Kidney epithelial cell (primary cell): ENCODE measurements at regions not wholly inside any gene's neighbourhood (a gene's known extent, or its start where the extent isn't known, plus 50 kb on each side); places are given as distances from the start of the nearest gene placed in this dataset.
"Not testable (repeated sequence)": the region's sequence is repeated elsewhere in the genome, so short reads cannot be mapped to it uniquely, and the experiment has no call there.

ENCODE experiments used
- DNase-seq: peaks from one replicate; pipeline ENCODE4 v3.0.0-alpha.2; 2010; ENCODE audit warnings: low read depth
- H3K27me3 ChIP-seq: 2 replicates; pipeline ENCODE4 v1.6.0; 2011; ENCODE audit warnings: low read length; ENCODE audit not compliant: control insufficient read depth, insufficient read depth
- H3K36me3 ChIP-seq: 2 replicates; pipeline ENCODE4 v1.5.1; 2011; ENCODE audit warnings: low read length; ENCODE audit not compliant: control insufficient read depth, insufficient read depth
- H3K4me3 ChIP-seq: 2 replicates; pipeline ENCODE4 v1.5.1; 2011; ENCODE audit warnings: low read depth, mild to moderate bottlenecking, control low read depth, low read length
- TF ChIP-seq, protein P1 (sequence below): IDR thresholded peaks from 2 replicates; pipeline ENCODE4 v1.5.1; 2011; ENCODE audit warnings: mild to moderate bottlenecking, moderate library complexity, low read length, control low read depth, inconsistent platforms; ENCODE audit not compliant: insufficient read depth, poor library complexity, severe bottlenecking

DNA sequence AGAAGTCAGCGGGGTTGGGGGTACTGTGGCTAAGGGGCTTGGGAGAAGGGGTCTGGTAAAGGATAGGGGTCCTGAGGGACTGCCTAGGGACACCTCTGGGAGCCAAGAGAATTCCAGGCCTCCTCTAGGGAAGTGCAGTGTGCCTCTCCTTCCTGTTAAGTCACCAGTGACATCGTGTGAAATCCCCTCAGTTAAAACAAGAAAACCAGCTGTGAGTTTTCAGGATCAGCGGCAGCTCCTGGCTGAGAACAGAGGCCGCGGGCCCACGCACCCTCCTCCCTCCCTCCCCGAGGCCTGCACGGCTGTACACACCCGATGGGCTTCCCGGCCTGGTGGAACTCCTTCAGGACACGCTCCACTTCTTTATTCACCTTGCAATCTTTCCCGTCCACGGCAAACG is 5400.0 kb upstream of the TPTE start:
- H3K27me3 ChIP-seq, H3K36me3 ChIP-seq, DNase-seq, H3K4me3 ChIP-seq: not testable (repeated sequence)

DNA sequence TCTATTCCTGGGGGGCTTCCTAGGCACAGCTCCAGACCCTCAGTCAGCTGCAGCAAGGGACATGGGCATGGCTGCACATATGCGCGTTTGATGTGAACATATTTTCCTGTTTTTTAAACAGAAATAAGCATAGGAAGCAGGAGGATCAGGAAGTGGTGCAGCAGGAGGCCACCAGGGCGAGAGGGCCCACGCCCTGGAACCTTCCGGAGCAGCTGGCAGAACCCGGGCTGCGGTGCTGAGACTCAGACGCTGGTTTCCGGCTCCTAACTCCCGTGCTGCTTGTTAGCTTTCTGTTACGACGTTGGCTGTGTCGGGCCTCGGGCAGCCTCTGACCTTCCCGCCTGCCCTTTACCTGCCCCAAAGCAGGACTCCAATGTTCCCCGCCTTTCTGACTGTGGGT is 5399.5 kb upstream of the TPTE start:
- not testable (repeated sequence) for H3K4me3 ChIP-seq

DNA sequence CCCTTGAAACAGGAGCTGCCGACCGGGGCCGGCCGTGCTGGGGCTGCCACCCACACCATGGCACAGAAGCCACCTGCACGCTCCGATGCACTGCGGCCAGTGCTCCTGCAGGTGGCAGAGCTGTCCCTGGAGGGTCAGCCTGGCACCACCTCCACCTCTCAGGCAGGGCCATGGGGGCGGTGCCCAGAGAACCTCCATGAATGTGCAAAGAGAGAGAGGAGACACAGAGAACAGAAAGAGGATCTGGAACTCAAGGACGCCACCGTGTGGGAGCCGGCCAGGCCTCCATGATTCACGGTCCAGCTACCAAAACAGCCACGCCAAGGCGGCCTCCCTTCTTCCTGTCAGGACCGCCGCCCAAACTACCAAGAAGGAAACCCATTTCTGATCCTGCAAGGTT is 5397.7 kb upstream of the TPTE start:
- H3K27me3 ChIP-seq, DNase-seq, H3K36me3 ChIP-seq, H3K4me3 ChIP-seq: not testable (repeated sequence)
- TF ChIP-seq, protein P1, sequence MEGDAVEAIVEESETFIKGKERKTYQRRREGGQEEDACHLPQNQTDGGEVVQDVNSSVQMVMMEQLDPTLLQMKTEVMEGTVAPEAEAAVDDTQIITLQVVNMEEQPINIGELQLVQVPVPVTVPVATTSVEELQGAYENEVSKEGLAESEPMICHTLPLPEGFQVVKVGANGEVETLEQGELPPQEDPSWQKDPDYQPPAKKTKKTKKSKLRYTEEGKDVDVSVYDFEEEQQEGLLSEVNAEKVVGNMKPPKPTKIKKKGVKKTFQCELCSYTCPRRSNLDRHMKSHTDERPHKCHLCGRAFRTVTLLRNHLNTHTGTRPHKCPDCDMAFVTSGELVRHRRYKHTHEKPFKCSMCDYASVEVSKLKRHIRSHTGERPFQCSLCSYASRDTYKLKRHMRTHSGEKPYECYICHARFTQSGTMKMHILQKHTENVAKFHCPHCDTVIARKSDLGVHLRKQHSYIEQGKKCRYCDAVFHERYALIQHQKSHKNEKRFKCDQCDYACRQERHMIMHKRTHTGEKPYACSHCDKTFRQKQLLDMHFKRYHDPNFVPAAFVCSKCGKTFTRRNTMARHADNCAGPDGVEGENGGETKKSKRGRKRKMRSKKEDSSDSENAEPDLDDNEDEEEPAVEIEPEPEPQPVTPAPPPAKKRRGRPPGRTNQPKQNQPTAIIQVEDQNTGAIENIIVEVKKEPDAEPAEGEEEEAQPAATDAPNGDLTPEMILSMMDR, result peak; percentile 30

More for the DNA sequence above, 5399.5 kb upstream of the TPTE start:
- not testable (repeated sequence) for DNase-seq, H3K27me3 ChIP-seq, H3K36me3 ChIP-seq

GRCh38 chr21:5128261-5128660 is 5393.1 kb upstream of the TPTE start:
- peak overlapping the region; percentile 39 for H3K4me3 ChIP-seq
- not testable (repeated sequence) for H3K27me3 ChIP-seq, H3K36me3 ChIP-seq, DNase-seq

GRCh38 chr21:5133824-5134223 is 5387.6 kb upstream of the TPTE start:
- H3K27me3 ChIP-seq, DNase-seq, H3K36me3 ChIP-seq, H3K4me3 ChIP-seq: not testable (repeated sequence)

GRCh38 chr21:5136406-5136805 is 5385.0 kb upstream of the TPTE start:
- H3K36me3 ChIP-seq, H3K4me3 ChIP-seq, DNase-seq, H3K27me3 ChIP-seq: not testable (repeated sequence)

DNA sequence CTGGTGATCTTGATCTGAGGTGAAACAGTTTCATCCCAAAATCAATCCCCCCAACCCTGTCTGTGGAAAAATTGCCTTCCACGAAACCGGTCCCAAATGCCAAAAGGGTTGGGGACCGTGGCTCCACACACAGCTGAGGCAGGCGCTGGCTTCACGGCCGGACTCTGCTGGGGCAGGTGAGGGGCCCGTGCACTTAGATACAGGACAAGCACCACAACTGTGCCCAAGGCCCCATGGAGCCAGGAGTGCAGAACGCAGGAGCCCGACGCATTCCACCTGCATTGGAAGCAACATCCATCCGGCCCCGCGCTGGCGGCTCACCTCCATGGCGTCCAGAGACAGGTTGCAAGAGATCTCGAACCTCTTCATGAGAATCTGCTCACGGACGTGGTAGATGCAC is 5384.4 kb upstream of the TPTE start:
- H3K4me3 ChIP-seq, DNase-seq, H3K27me3 ChIP-seq, H3K36me3 ChIP-seq: not testable (repeated sequence)

DNA sequence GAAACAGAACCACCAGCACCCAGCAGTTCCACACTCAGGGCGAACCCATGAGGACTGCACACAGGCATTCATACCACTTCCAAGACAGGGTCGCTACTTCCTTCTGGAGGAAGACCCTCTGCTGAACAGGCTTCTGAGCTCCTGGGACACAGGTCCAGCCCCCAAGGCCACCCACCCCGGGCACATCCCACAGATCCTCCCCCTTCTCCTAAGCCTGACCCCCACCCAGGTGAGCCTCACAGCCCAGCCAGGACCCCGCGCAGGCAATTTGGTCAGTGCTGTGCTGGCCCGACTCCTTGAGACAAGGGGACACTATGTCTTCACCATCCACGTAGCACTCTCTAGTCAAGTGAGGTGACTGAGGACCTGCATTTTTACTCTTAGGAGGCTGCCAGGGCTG is 5382.7 kb upstream of the TPTE start:
- DNase-seq, H3K27me3 ChIP-seq, H3K4me3 ChIP-seq, H3K36me3 ChIP-seq: not testable (repeated sequence)

GRCh38 chr21:5139528-5139927 is 5381.9 kb upstream of the TPTE start:
- H3K4me3 ChIP-seq, H3K27me3 ChIP-seq, DNase-seq, H3K36me3 ChIP-seq: not testable (repeated sequence)

- H3K36me3 ChIP-seq, H3K4me3 ChIP-seq, DNase-seq, H3K27me3 ChIP-seq: not testable (repeated sequence)
Measured at GRCh38 chr21:5143011-5143410, 5378.4 kb upstream of the TPTE start.

DNA sequence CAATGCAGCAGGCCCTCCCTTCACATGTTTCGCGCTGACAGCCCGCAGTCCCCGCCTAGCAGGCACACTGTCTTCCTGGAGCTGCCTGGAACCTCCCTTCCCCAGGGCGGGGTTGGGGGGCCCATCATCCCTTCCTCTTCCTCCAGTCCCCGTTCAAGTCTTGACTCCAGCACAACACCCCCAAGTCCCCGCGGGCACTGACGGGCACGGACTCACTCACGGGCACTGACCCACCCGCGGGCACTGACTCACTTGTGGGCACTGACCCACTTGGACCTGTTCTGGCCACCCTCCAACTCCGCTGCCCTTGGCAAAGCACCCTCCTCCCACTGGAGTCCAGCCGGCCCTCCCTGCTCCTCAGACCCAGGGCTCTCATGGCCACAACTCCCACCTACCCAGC is 5376.7 kb upstream of the TPTE start:
- DNase-seq, H3K4me3 ChIP-seq, H3K27me3 ChIP-seq, H3K36me3 ChIP-seq: not testable (repeated sequence)

DNA sequence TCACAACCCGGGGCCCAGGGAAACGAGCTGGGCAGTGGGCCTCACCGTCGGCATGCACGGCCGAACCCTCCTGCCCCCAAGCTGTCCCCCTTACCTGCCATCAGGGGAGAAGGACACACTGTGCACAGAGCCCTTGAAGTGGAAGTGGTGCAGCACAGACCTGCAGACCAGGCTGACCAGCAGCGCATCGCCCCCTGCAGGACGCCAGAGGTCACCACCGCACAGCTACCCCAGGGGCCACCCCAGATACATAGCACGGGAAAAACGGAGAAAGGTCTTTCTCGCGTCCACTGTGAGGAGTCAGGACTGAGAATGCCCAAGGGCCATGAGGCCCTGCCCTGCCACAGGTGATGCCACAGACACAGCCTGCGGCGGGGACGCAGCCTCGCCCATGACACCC is 5373.7 kb upstream of the TPTE start:
- H3K36me3 ChIP-seq, H3K4me3 ChIP-seq, H3K27me3 ChIP-seq, DNase-seq: not testable (repeated sequence)

DNA sequence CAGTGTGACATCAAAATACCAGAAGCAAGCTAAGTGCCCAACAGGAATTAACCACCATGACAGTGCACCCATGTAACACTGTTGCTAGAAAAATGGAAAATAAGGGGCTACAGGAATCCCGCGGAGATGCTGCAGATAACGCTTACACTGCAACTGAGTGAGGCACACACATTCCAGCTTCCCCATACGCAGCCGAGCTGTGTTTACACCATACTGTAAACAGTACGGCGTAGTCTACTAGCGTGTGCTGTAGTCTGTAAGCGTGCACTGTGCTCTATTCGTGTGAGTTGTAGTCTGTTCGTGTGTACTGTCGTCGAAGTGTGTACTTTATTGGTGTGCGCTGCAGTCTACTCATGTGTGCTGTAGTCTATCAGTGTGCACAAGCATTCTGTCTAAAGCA is 5372.2 kb upstream of the TPTE start:
- H3K4me3 ChIP-seq, H3K27me3 ChIP-seq, DNase-seq: not testable (repeated sequence)

DNA sequence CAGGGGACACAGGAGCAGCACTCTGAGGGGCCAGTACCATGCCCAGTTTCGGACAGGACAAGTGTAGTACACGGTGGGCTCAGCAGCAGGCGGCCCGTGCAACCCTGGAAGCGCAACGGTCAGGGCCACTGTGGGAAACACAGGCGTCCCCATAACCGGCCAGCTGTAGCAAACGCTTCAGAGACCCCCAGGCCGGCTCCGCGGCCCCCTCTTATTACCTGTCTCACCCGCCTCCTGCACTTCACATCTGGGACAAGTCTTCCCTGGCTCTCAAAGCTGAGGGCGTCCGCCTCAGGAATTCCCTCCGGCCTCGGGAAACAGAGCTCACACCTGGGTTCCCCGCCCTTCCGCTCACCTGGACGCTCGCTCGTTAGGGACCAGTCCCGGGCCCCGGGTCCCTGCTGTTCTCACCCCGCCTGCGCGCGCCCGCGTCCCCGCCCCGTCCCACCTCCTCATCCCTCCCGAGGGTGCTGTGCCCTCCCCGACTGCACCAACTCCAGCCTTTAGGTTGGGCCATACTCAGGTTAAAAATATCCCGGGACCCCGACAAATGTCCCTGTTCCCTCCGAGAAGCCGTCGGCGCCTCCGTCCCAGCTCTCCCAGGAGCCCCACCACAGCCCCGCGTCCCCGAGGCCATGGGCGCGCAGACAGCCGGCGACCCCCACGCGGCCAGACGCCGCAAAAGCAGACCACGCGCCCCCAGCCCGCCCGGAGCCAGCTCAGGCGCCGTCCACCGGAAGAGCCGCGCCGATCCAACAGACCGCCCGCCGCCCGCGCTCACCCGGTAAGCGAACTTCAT is 5367.3 kb upstream of the TPTE start:
- H3K36me3 ChIP-seq, H3K27me3 ChIP-seq, DNase-seq: not testable (repeated sequence)
- peak overlapping the region; percentile 10 for H3K4me3 ChIP-seq

More for the DNA sequence above, 5372.2 kb upstream of the TPTE start:
- not testable (repeated sequence) for H3K36me3 ChIP-seq
